Kidney (tissue), 13 donors: ENCODE measurements at regions not wholly inside any gene's neighbourhood (a gene's known extent, or its start where the extent isn't known, plus 50 kb on each side); places are given as distances from the start of the nearest gene placed in this dataset.

Source experiments
- DNase-seq, 5 donors: peaks; one replicate each; pipeline ENCODE4 v3.0.0-alpha.2; 2013 to 2020
- FAIRE-seq: peaks from 2 replicates; lab custom pipeline; 2012; peaks lifted over from hg19 to GRCh38; lab: Jason Lieb, UNC
- H3K27ac ChIP-seq, 2 donors: one replicate each; pipeline ENCODE4 v1.7.0; 2013; ENCODE audit warnings: low read depth in 2 of 2, low read length in 2 of 2, inconsistent platforms in 1 of 2
- H3K27me3 ChIP-seq: one replicate; pipeline ENCODE4 v1.7.1; 2013; ENCODE audit warnings: low read length, inconsistent platforms; ENCODE audit not compliant: control insufficient read depth, insufficient read depth
- H3K36me3 ChIP-seq, 3 donors: one replicate each; pipeline versions ENCODE4 v1.7.0 to v1.7.1; 2013; ENCODE audit warnings: low read length in 3 of 3, control low read depth in 1 of 3, inconsistent platforms in 1 of 3; ENCODE audit not compliant: insufficient read depth in 3 of 3, control insufficient read depth in 2 of 3
- H3K4me1 ChIP-seq, 3 donors: one replicate each; pipeline versions ENCODE4 v1.7.0 to v1.7.1; 2013; ENCODE audit warnings: low read length in 3 of 3, inconsistent platforms in 1 of 3, low read depth in 1 of 3; ENCODE audit not compliant: control insufficient read depth in 2 of 3, insufficient read depth in 2 of 3
- H3K4me3 ChIP-seq, 3 donors: one replicate each; pipeline versions ENCODE4 v1.7.0 to v1.8.1; 2013; ENCODE audit warnings: low read length in 3 of 3, control low read depth in 1 of 3, inconsistent platforms in 1 of 3
- H3K9ac ChIP-seq, 3 donors: one replicate each; pipeline versions ENCODE4 v1.7.0 to v1.7.1; 2013; ENCODE audit warnings: low read length in 3 of 3, control low read depth in 1 of 3, inconsistent platforms in 1 of 3
- H3K9me3 ChIP-seq, 3 donors: one replicate each; pipeline versions ENCODE4 v1.7.0 to v1.7.1; 2013; ENCODE audit warnings: low read length in 3 of 3, control low read depth in 1 of 3, inconsistent platforms in 1 of 3; ENCODE audit not compliant: control insufficient read depth in 2 of 3, insufficient read depth in 1 of 3
- CTCF ChIP-seq: IDR thresholded peaks from 3 replicates; pipeline ENCODE4 v1.5.1; 2012; ENCODE audit warnings: mild to moderate bottlenecking, moderate library complexity, borderline replicate concordance; ENCODE audit not compliant: insufficient read depth; ENCODE audit errors: extremely low read depth
- intact Hi-C: fragments of 100-400 bp; cut with DNase I; formaldehyde crosslinking; loops from one replicate; pipeline ENCODE4 v1.11.1; 2022
- donor health status: control.
- donor health status: control.
- donor health status: control.
- donor health status: control.
- donor health status: control.
- donor health status: DM: yes; HTN: yes; CAD: no.
- donor health status: Normal renal cell carcinoma (clear cell type).

GRCh38 chr2:150554046-150554445 is 66.6 kb upstream of the RND3 start:
- Histone ChIP-seq H3K27me3 (no peaks in the 10 kb centered on the region), H3K4me1 (peaks cover 0 to 5% (median 3%) of the 10 kb centered on the region in 3 donors), H3K27ac (no peak overlapping the region), H3K4me3 (no peak overlapping the region), H3K9ac (no peak overlapping the region), H3K36me3 (no peaks in the 10 kb centered on the region), H3K9me3 (no peaks in the 10 kb centered on the region)
- intact Hi-C loops: no loop called here
- DNase-seq (no peak), FAIRE-seq (no peak)
- TF ChIP-seq CTCF: no peak

DNA sequence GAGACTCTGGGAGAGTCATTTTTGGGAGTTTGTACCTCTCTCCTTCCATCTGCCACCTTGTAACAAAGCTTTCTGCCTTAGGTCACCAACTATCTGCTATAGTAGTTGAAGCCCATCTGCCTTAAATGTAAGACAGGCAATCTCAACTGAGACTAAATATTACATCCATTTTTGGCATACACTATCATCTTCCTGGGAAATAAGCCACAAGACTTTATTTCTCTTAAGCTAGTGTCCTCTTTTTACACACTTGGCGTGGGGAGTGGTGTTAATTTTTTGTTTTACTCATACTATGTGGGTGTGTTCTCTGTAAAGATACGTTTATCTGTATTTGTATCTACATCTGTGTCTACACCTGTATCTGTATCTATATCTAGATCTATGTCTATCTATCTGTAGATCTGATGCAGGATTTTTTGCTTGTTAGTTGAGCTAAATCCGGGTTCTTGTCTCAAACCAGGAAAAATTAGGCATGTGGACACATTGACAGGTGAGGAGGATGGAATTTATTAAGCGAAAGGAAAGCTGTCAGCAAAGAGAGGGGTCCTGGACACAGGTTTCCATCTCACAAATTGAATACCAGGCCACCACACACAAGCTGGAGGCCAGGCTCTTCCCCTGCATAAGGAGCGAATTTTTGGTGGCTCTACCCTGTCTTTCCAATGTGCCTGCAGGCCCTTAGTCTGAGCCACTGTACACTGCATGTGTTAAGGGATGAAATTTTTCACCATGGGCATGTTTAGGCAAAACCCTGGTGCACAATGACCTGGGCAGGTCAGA is 64.8 kb upstream of the RND3 start:
- DNase-seq: no peak
- H3K36me3 ChIP-seq: no peaks in the 10 kb centered on the region
- H3K27ac ChIP-seq: no peak overlapping the region
- no peaks in the 10 kb centered on the region for H3K9me3 ChIP-seq
- no peak for TF ChIP-seq CTCF
- H3K9ac ChIP-seq: no peak overlapping the region
- FAIRE-seq: no peak
- H3K4me3 ChIP-seq: no peak overlapping the region
- H3K27me3 ChIP-seq: no peaks in the 10 kb centered on the region
- intact Hi-C loops: no loop called here
- peaks cover 0 to 5% (median 3%) of the 10 kb centered on the region in 3 donors for H3K4me1 ChIP-seq

DNA sequence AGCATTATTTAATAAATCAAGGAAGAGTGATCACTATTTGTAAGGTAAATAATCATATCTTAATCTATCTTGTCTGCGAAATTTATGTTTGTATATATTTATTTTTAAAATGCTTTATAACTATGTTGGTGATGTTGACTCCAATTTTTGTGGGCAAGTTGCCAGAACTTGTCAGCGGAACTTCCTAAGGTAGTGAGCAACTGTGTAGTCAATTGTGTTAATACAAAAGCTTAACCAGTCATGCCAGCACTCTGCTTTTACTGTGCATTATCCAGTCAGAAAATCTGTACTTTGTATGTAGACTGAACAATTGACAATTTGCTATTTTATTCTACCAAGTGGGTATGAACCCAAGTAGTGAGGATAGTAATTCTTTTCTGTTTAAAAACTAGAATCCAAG is 61.9 kb upstream of the RND3 start:
- no peak for FAIRE-seq
- no peak overlapping the region for H3K4me3 ChIP-seq
- no peak overlapping the region for H3K9ac ChIP-seq
- no peaks in the 10 kb centered on the region for H3K27me3 ChIP-seq
- H3K9me3 ChIP-seq: no peaks in the 10 kb centered on the region
- no peaks in the 10 kb centered on the region for H3K4me1 ChIP-seq
- H3K36me3 ChIP-seq: no peaks in the 10 kb centered on the region
- intact Hi-C loops: no loop called here
- no peak for TF ChIP-seq CTCF
- no peak overlapping the region for H3K27ac ChIP-seq
- no peak for DNase-seq
